ENCODE measurements at regions not wholly inside any gene's neighbourhood (a gene's known extent, or its start where the extent isn't known, plus 50 kb on each side); places are given as distances from the start of the nearest gene placed in this dataset.

- TF ChIP-seq CTCF (IDR thresholded peaks at IDR 0.05; ENCODE audit: insufficient read depth, low read depth, low read length) = no peak
- TF ChIP-seq EZH2 (IDR thresholded peaks at IDR 0.05; ENCODE audit: insufficient read depth, low read length) = no peak
These were observed 228.4 kb downstream of the KLF13 start for GRCh38 chr15:31555022-31555421.
